ENCODE measurements at regions not wholly inside any gene's neighbourhood (a gene's known extent, or its start where the extent isn't known, plus 50 kb on each side); places are given as distances from the start of the nearest gene placed in this dataset.

DNA sequence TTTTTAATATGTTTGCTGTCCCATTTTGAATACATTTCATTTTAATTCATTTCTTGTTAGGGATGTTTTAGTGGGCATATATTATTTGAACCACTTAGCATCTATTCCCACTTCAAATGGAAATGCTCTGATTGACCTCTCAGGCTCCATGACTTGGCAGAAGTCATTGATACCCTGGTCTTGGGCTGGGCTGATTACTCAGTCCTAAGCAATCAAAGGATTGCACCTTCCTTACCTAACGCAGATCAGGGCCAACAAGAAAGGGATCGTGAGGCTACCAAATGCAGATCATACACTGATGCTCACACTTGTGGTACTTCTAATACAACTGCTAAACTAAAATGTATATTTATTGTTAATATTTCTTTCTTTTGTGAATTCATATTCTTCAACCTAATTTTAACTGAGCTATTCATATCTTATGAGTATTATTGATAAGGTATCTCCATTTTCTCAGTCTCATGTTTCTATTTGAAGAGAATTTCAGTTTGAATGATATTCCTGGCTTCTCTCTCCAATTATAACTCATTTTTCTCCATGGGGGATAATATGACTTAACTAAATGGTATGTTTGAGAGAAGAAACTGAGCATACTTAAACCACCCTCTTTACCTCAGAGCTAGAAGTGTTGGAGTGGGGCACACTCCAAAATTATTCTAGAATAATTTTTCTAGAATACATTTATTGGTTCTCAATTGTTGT lies 615.5 kb upstream of the ADAMTS5 start:
- no peak for ATAC-seq
- no peak for DNase-seq
- Histone ChIP-seq H3K4me1 (ENCODE audit: low read depth) (no peaks in the 10 kb centered on the region), H3K9me3 (no peaks in the 10 kb centered on the region), H3K4me3 (no peak overlapping the region), H3K36me3 (ENCODE audit: low read depth) (peaks cover 2% of the 10 kb centered on the region)
- TF ChIP-seq CTCF (IDR thresholded peaks at IDR 0.05): no peak
- intact Hi-C loops (cut with DNase I, micrococcal nuclease): no loop called here

GRCh38 chr21:27581168-27581567 lies 614.3 kb upstream of the ADAMTS5 start:
- Histone ChIP-seq H3K9me3 (no peaks in the 10 kb centered on the region), H3K4me1 (ENCODE audit: low read depth) (no peaks in the 10 kb centered on the region), H3K4me3 (no peak overlapping the region), H3K36me3 (ENCODE audit: low read depth) (peaks cover 2% of the 10 kb centered on the region)
- TF ChIP-seq CTCF (IDR thresholded peaks at IDR 0.05): no peak
- ATAC-seq (no peak), DNase-seq (no peak)
- intact Hi-C loops (cut with DNase I, micrococcal nuclease): no loop called here

DNA sequence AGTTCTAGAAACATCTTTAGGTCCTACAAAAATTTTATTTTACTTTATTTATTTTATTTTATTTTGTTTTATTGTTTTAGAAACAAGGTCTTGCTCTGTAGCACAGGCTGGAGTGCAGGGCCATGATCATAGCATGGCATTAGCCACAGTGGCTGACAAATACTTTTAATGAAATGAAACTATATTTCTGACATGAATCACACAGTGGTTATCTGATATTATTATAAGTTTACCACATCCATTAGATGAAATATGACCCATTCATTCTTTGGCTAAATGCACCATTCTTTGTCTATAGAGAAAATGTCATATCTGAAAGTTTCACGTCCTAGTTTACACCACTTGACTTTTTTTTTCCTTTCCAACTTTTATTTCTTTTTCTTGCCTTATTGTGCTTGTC lies 613.4 kb upstream of the ADAMTS5 start:
- ATAC-seq: no peak
- Histone ChIP-seq H3K4me1 (ENCODE audit: low read depth) (no peaks in the 10 kb centered on the region), H3K4me3 (no peak overlapping the region), H3K9me3 (no peaks in the 10 kb centered on the region), H3K36me3 (ENCODE audit: low read depth) (peaks cover 2% of the 10 kb centered on the region)
- no peak for TF ChIP-seq CTCF (IDR thresholded peaks at IDR 0.05)
- intact Hi-C loops (cut with DNase I, micrococcal nuclease): no loop called here
- DNase-seq: no peak

DNA sequence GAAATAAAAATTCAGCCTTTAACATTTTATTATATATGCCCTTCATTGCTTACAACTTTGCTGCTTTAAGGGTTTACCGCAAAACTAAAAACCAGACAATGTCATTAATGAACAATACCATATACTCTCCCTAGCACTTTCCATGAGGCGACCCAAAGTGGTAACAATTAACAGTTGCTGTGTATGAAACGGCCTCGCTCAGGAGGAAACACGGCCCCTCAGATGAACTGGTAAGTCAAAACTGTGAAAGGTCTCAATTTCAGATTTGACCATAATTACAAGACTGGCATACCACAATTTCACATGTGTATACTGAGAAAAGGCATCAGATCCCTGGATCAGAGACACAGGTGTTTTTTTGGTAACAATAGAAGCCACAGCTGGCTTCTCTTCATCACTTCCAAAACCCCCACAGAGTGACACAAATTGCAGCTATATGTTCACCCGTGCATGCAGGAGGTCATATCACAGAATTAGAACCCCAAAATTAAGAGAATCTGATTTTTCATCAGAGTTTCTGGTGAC lies 611.9 kb upstream of the ADAMTS5 start:
- no peaks in the 10 kb centered on the region for H3K9me3 ChIP-seq
- intact Hi-C loops (cut with DNase I, micrococcal nuclease): no loop called here

DNA sequence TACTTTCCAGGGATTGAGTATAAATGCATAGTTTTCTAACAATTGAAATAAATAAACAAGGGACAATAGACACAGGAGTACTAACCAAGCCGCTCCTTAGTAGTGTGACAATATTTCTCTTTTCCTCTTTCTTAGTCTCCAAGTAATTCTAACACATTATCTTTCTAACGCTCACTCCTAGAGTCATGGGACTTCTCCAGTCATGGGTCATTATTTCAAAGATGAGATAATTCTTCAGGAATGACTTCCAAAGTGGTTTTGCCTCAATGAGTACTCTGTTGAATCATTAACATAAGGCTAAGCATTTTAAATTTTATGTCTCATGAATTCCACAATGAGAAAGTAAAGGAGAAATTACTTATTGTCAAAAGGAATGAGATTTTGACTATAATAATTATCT lies 605.8 kb upstream of the ADAMTS5 start:
- H3K9me3 ChIP-seq: no peaks in the 10 kb centered on the region
- H3K36me3 ChIP-seq (ENCODE audit: low read depth): no peaks in the 10 kb centered on the region
- TF ChIP-seq CTCF (IDR thresholded peaks at IDR 0.05): no peak
- DNase-seq (no peak), ATAC-seq (no peak)
- H3K4me3 ChIP-seq: no peak overlapping the region
- H3K4me1 ChIP-seq (ENCODE audit: low read depth): no peaks in the 10 kb centered on the region
- intact Hi-C loops (cut with DNase I, micrococcal nuclease): no loop called here

More for the DNA sequence above, 611.9 kb upstream of the ADAMTS5 start:
- DNase-seq (no peak), ATAC-seq (no peak)
- TF ChIP-seq CTCF (IDR thresholded peaks at IDR 0.05): no peak
- H3K4me3 ChIP-seq: no peak overlapping the region
- no peaks in the 10 kb centered on the region for H3K4me1 ChIP-seq (ENCODE audit: low read depth)
- H3K36me3 ChIP-seq (ENCODE audit: low read depth): peaks cover 2% of the 10 kb centered on the region
